SU-DHL-6 (cell line): ENCODE measurements at regions not wholly inside any gene's neighbourhood (a gene's known extent, or its start where the extent isn't known, plus 50 kb on each side); places are given as distances from the start of the nearest gene placed in this dataset.

Source experiments
- EZH2phosphoT487 ChIP-seq: fragments of 200-600 bp; sonication (generic), shearing (Covaris generic); conservative IDR thresholded peaks from 2 replicates; pipeline ENCODE4 v1.6.1; 2018; ENCODE audit warnings: mild to moderate bottlenecking, antibody characterized with exemption, low read length, moderate library complexity, mixed read lengths
- TF ChIP-seq, protein P1 (sequence below): fragments of 200-600 bp; sonication (generic); IDR thresholded peaks from one replicate; pipeline ENCODE4 v1.5.1; 2017; ENCODE audit warnings: antibody characterized with exemption, mild to moderate bottlenecking, low read length, moderate library complexity; ENCODE audit not compliant: insufficient read depth, poor library complexity, severe bottlenecking

DNA sequence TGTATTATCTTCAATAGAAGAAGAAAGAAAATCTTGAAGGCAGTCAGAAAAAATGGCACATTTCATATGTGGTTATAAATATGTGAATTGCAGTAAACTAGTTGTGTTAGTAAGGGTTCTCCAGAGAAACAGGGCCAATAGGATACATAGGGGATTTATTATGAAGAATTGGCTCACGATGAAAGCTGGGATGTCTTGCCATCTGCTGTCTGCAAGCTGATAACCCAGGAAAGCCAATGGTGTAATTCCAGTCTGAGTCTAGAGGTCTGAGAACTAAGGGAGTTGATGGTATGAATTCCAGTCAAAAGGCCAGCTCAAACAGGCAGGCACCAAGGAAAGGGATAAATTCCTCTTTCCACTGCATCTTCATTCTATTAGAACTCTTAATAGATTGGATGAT is 362.4 kb downstream of the KCNJ3 start:
- TF ChIP-seq, protein P1, sequence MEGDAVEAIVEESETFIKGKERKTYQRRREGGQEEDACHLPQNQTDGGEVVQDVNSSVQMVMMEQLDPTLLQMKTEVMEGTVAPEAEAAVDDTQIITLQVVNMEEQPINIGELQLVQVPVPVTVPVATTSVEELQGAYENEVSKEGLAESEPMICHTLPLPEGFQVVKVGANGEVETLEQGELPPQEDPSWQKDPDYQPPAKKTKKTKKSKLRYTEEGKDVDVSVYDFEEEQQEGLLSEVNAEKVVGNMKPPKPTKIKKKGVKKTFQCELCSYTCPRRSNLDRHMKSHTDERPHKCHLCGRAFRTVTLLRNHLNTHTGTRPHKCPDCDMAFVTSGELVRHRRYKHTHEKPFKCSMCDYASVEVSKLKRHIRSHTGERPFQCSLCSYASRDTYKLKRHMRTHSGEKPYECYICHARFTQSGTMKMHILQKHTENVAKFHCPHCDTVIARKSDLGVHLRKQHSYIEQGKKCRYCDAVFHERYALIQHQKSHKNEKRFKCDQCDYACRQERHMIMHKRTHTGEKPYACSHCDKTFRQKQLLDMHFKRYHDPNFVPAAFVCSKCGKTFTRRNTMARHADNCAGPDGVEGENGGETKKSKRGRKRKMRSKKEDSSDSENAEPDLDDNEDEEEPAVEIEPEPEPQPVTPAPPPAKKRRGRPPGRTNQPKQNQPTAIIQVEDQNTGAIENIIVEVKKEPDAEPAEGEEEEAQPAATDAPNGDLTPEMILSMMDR, result no peak
- TF ChIP-seq EZH2phosphoT487, result no peak
